ENCODE measurements at regions not wholly inside any gene's neighbourhood (a gene's known extent, or its start where the extent isn't known, plus 50 kb on each side); places are given as distances from the start of the nearest gene placed in this dataset.

GRCh38 chr5:53261245-53261644 is 151.7 kb upstream of the MOCS2 start:
- no peaks in the 10 kb centered on the region for H3K36me3 ChIP-seq (replicated peaks in 1 of 2; ENCODE audit: control extremely low read depth in 1 of 2, control insufficient read depth in 1 of 2, extremely low read depth in 1 of 2, insufficient read depth in 2 of 2, low read length in 1 of 2)
- no peaks in the 10 kb centered on the region for H3K27me3 ChIP-seq (replicated peaks in 1 of 4; ENCODE audit: control extremely low read depth in 1 of 4, control insufficient read depth in 3 of 4, insufficient read depth in 4 of 4, low read length in 3 of 4)
- no peaks in the 10 kb centered on the region for H3K4me1 ChIP-seq (ENCODE audit: control insufficient read depth in 2 of 2, insufficient read depth in 2 of 2, low read length in 2 of 2)
- H3K4me2 ChIP-seq (replicated peaks; ENCODE audit: low read depth, low read length, poor library complexity, severe bottlenecking): no peak overlapping the region
- Mint-ChIP-seq H3K9me3 (ENCODE audit: insufficient read depth) (no peaks in the 10 kb centered on the region), H3K27ac (no peak overlapping the region), H3K27me3 (peaks cover 8% of the 10 kb centered on the region), H3K4me1 (no peaks in the 10 kb centered on the region), H3K4me3 (no peak overlapping the region)
- TF ChIP-seq CTCF (IDR thresholded peaks at IDR 0.05) (no peak), EZH2 (IDR thresholded peaks at IDR 0.05; ENCODE audit: borderline replicate concordance, insufficient read depth, low read depth, low read length, poor library complexity, severe bottlenecking) (no peak)
- ATAC-seq (ENCODE audit: low read depth) (no peak), DNase-seq (no peak)
- WGBS (ENCODE audit: insufficient coverage): 75% methylated on average over 1 of the region's 3 CpGs
- H3K79me2 ChIP-seq (ENCODE audit: control insufficient read depth, insufficient read depth, low read length): no peaks in the 10 kb centered on the region
- CTCF ChIA-PET: no interaction called here
- H2AFZ ChIP-seq (ENCODE audit: insufficient read depth, low read depth, low read length, poor library complexity, severe bottlenecking): no peak overlapping the region
- no peaks in the 10 kb centered on the region for H4K20me1 ChIP-seq (ENCODE audit: control insufficient read depth, insufficient read depth, low read length, poor library complexity, severe bottlenecking)
- no peaks in the 10 kb centered on the region for H3K9me3 ChIP-seq (ENCODE audit: control extremely low read depth in 1 of 3, control insufficient read depth in 2 of 3, insufficient read depth in 1 of 3, low read length in 2 of 3)
- intact Hi-C loops (cut with micrococcal nuclease): no loop called here
- POLR2A ChIA-PET: no interaction called here
- no peak overlapping the region for H3K4me3 ChIP-seq (ENCODE audit: control extremely low read depth in 1 of 5, extremely low read depth in 1 of 5, insufficient read depth in 1 of 5, low read depth in 2 of 5, low read length in 4 of 5)
- no peak overlapping the region for H3K9ac ChIP-seq (ENCODE audit: low read length)
- no peak overlapping the region for H3K27ac ChIP-seq (ENCODE audit: low read length in 2 of 2)

- CTCF ChIA-PET: no interaction called here
- intact Hi-C loops (cut with micrococcal nuclease): no loop called here
- H3K9ac ChIP-seq (ENCODE audit: low read length): no peak overlapping the region
- no peak overlapping the region for H3K27ac Mint-ChIP-seq
- no peaks in the 10 kb centered on the region for H3K79me2 ChIP-seq (ENCODE audit: control insufficient read depth, insufficient read depth, low read length)
- ATAC-seq (ENCODE audit: low read depth): no peak
- TF ChIP-seq CTCF (IDR thresholded peaks at IDR 0.05) (no peak), EZH2 (IDR thresholded peaks at IDR 0.05; ENCODE audit: borderline replicate concordance, insufficient read depth, low read depth, low read length, poor library complexity, severe bottlenecking) (no peak)
- H3K4me1 ChIP-seq (ENCODE audit: control insufficient read depth in 2 of 2, insufficient read depth in 2 of 2, low read length in 2 of 2): no peaks in the 10 kb centered on the region
- no peak overlapping the region for H3K4me3 ChIP-seq (ENCODE audit: control extremely low read depth in 1 of 5, extremely low read depth in 1 of 5, insufficient read depth in 1 of 5, low read depth in 2 of 5, low read length in 4 of 5)
- POLR2A ChIA-PET: no interaction called here
- 80% methylated on average over 1 of the region's 4 CpGs for WGBS (ENCODE audit: insufficient coverage)
- no peaks in the 10 kb centered on the region for H3K27me3 ChIP-seq (replicated peaks in 1 of 4; ENCODE audit: control extremely low read depth in 1 of 4, control insufficient read depth in 3 of 4, insufficient read depth in 4 of 4, low read length in 3 of 4)
- H3K9me3 Mint-ChIP-seq (ENCODE audit: insufficient read depth): no peaks in the 10 kb centered on the region
- H3K4me1 Mint-ChIP-seq: no peaks in the 10 kb centered on the region
- H3K4me3 Mint-ChIP-seq: no peak overlapping the region
- no peaks in the 10 kb centered on the region for H3K36me3 ChIP-seq (replicated peaks in 1 of 2; ENCODE audit: control extremely low read depth in 1 of 2, control insufficient read depth in 1 of 2, extremely low read depth in 1 of 2, insufficient read depth in 2 of 2, low read length in 1 of 2)
- no peak overlapping the region for H3K4me2 ChIP-seq (replicated peaks; ENCODE audit: low read depth, low read length, poor library complexity, severe bottlenecking)
- H2AFZ ChIP-seq (ENCODE audit: insufficient read depth, low read depth, low read length, poor library complexity, severe bottlenecking): no peak overlapping the region
- no peak for DNase-seq
- no peaks in the 10 kb centered on the region for H4K20me1 ChIP-seq (ENCODE audit: control insufficient read depth, insufficient read depth, low read length, poor library complexity, severe bottlenecking)
- no peak overlapping the region for H3K27ac ChIP-seq (ENCODE audit: low read length in 2 of 2)
- H3K27me3 Mint-ChIP-seq: peaks cover 8% of the 10 kb centered on the region
- H3K9me3 ChIP-seq (ENCODE audit: control extremely low read depth in 1 of 3, control insufficient read depth in 2 of 3, insufficient read depth in 1 of 3, low read length in 2 of 3): no peaks in the 10 kb centered on the region
These were observed 152.9 kb upstream of the MOCS2 start for GRCh38 chr5:53262348-53262970.

Measured in B cell (primary cell).